Spleen (tissue), 11 donors: ENCODE measurements at regions not wholly inside any gene's neighbourhood (a gene's known extent, or its start where the extent isn't known, plus 50 kb on each side); places are given as distances from the start of the nearest gene placed in this dataset.
"Not testable (repeated sequence)": the region's sequence is repeated elsewhere in the genome, so short reads cannot be mapped to it uniquely, and the experiment has no call there.

Experiments
- DNase-seq: peaks from one replicate; pipeline ENCODE4 v3.0.0-alpha.2; 2020
- H3K27ac ChIP-seq, 8 donors: fragments of 200-600 bp; sonication (generic) in 7 of 8; 1 replicate in 4 of 8; 2 replicates in 4 of 8; pipeline versions ENCODE4 v1.5.0 to v1.8.0; 2016 to 2021; ENCODE audit warnings: inconsistent platforms in 4 of 8, mild to moderate bottlenecking in 4 of 8, moderate library complexity in 1 of 8
- H3K27me3 ChIP-seq, 7 donors: fragments of 200-600 bp; sonication (generic) in 6 of 7; replicated peaks in 1 of 7; 1 replicate in 4 of 7; 2 replicates in 3 of 7; pipeline versions ENCODE4 v1.5.0 to v1.8.0; 2016 to 2021; ENCODE audit warnings: inconsistent platforms in 3 of 7, mild to moderate bottlenecking in 1 of 7
- H3K36me3 ChIP-seq, 6 donors: fragments of 200-600 bp; sonication (generic) in 5 of 6; 1 replicate in 4 of 6; 2 replicates in 2 of 6; pipeline versions ENCODE4 v1.5.0 to v1.8.0; 2016 to 2021; ENCODE audit warnings: inconsistent platforms in 2 of 6
- H3K4me1 ChIP-seq, 6 donors: fragments of 200-600 bp; sonication (generic) in 5 of 6; 1 replicate in 3 of 6; 2 replicates in 3 of 6; pipeline versions ENCODE4 v1.5.0 to v1.8.0; 2016 to 2021; ENCODE audit warnings: inconsistent platforms in 3 of 6
- H3K4me3 ChIP-seq, 8 donors: fragments of 200-600 bp; sonication (generic) in 7 of 8; 1 replicate in 4 of 8; 2 replicates in 4 of 8; pipeline versions ENCODE4 v1.5.0 to v1.8.0; 2016 to 2021; ENCODE audit warnings: inconsistent platforms in 4 of 8, mild to moderate bottlenecking in 4 of 8, moderate library complexity in 2 of 8
- H3K9me3 ChIP-seq, 8 donors: fragments of 200-600 bp; sonication (generic) in 7 of 8; 1 replicate in 4 of 8; 2 replicates in 4 of 8; pipeline versions ENCODE4 v1.5.0 to v1.8.0; 2016 to 2021; ENCODE audit warnings: inconsistent platforms in 4 of 8
- CTCF ChIP-seq, 11 experiments: fragments of 200-600 bp in 7 of 11; fragments of 450-650 bp in 4 of 11; sonication (generic) in 4 of 11; IDR thresholded peaks in 8 of 11; conservative IDR thresholded peaks in 3 of 11; 1 replicate in 7 of 11; 2 replicates in 4 of 11; pipeline versions ENCODE4 v1.4.0 to v1.8.0; 2016 to 2021; ENCODE audit warnings: antibody characterized with exemption in 11 of 11, inconsistent platforms in 4 of 11, mild to moderate bottlenecking in 1 of 11
- POLR2A ChIP-seq, 3 donors: fragments of 450-650 bp; IDR thresholded peaks; one replicate each; pipeline ENCODE4 v1.5.1; 2017; ENCODE audit warnings: antibody characterized with exemption in 3 of 3, mild to moderate bottlenecking in 1 of 3
- POLR2AphosphoS5 ChIP-seq, 3 donors: sonication (generic); formaldehyde crosslinking; IDR thresholded peaks; one replicate each; pipeline ENCODE4 v1.5.1; 2017; ENCODE audit warnings: antibody characterized with exemption in 3 of 3
- WGBS, 5 donors: extraction: QIAGEN DNeasy Blood & Tissue Kit in 3 of 5; methylation state at CpG; one replicate each; pipeline versions ENCODE4 v1.1.5 to v1.1.7; 2013 to 2018; 5-methylcytosine and 5-hydroxymethylcytosine counted together
- intact Hi-C: fragments of 100-400 bp; cut with DNase I; formaldehyde crosslinking; loops from one replicate; pipeline ENCODE4 v1.15.0; 2023; ENCODE audit warnings: low total_unique reads
- donor health status: healthy with polysubstance abuse.
- donor health status: DM: no; HTN: no; CAD: no; lungs with moderate emphysema.
- donor health status: DM: no; HTN: no; CAD: no.
- donor health status: Bipolar disorder and iron deficiency.
- donor health status: healthy.
- donor health status: DM: no; HTN: no; CAD: no.
- donor health status: DM: yes; HTN: yes; CAD: no.

- Histone ChIP-seq H3K9me3 (peaks cover 0 to 6% (median 0%) of the 10 kb centered on the region in 8 donors), H3K36me3 (no peaks in the 10 kb centered on the region), H3K27ac (no peak overlapping the region), H3K4me3 (no peak overlapping the region), H3K4me1 (peaks cover 0 to 5% (median 0%) of the 10 kb centered on the region in 6 donors), H3K27me3 (no peaks in the 10 kb centered on the region)
- no peak for DNase-seq
- WGBS, 5 donors: 2 to 22% (median 8%) methylated on average over 3 of the region's 3 CpGs
- intact Hi-C loops: no loop called here
- TF ChIP-seq POLR2A (IDR thresholded peaks at IDR 0.05) (no peak), CTCF (IDR thresholded peaks at IDR 0.05 in 8 of 11, conservative IDR thresholded peaks at IDR 0.05 in 3 of 11) (no peak), POLR2AphosphoS5 (IDR thresholded peaks at IDR 0.05) (no peak)
Observed at GRCh38 chr10:26367771-26368170, 70.4 kb upstream of the APBB1IP start.

DNA sequence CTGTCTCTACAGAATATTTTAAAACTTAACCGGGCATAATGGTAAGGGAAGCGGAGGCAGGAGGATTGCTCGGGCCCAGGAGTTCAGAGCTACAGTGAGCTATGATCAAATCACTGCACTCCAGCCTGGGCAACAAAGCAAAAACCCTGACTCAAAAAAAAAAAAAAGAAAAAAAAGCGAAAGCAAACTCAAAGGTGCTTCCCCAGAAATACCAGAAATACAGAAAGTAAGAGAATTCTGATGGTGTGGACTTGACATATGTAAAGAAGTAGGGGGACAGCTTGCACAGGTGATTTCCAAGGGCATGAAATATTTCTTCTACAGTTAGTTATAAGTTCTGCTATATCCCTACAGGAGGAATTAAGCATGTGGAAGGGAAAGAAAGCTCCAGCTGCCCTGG is 69.7 kb upstream of the APBB1IP start:
- no peak for DNase-seq
- Histone ChIP-seq H3K27me3 (no peaks in the 10 kb centered on the region), H3K36me3 (no peaks in the 10 kb centered on the region), H3K27ac (no peak overlapping the region), H3K9me3 (peaks cover 0 to 6% (median 0%) of the 10 kb centered on the region in 8 donors), H3K4me1 (peaks cover 0 to 12% (median 3%) of the 10 kb centered on the region in 6 donors), H3K4me3 (no peak overlapping the region)
- TF ChIP-seq POLR2AphosphoS5 (IDR thresholded peaks at IDR 0.05) (no peak), CTCF (IDR thresholded peaks at IDR 0.05 in 8 of 11, conservative IDR thresholded peaks at IDR 0.05 in 3 of 11) (no peak)
- intact Hi-C loops: no loop called here
- 48 to 72% (median 58%) methylated on average over 4 of the region's 4 CpGs for WGBS, 5 donors

- TF ChIP-seq CTCF (IDR thresholded peaks at IDR 0.05 in 8 of 11, conservative IDR thresholded peaks at IDR 0.05 in 3 of 11) (no peak), POLR2A (IDR thresholded peaks at IDR 0.05) (no peak), POLR2AphosphoS5 (IDR thresholded peaks at IDR 0.05) (no peak)
- Histone ChIP-seq H3K27ac (peak overlapping the region in 1 of 8 donors; percentile 1), H3K4me1 (peaks cover 0 to 14% (median 4%) of the 10 kb centered on the region in 6 donors), H3K36me3 (no peaks in the 10 kb centered on the region), H3K27me3 (no peaks in the 10 kb centered on the region), H3K4me3 (no peak overlapping the region), H3K9me3 (peaks cover 0 to under 1% (median 0%) of the 10 kb centered on the region in 8 donors)
- intact Hi-C loops: no loop called here
- no peak for DNase-seq
- WGBS, 5 donors: 41 to 49% (median 45%) methylated on average over 4 of the region's 4 CpGs
Observed at GRCh38 chr10:26372513-26373354, 65.4 kb upstream of the APBB1IP start.

- Histone ChIP-seq H3K9me3 (no peaks in the 10 kb centered on the region), H3K27me3 (no peaks in the 10 kb centered on the region), H3K4me1 (peaks cover 0 to 14% (median 2%) of the 10 kb centered on the region in 6 donors), H3K27ac (no peak overlapping the region), H3K36me3 (no peaks in the 10 kb centered on the region), H3K4me3 (no peak overlapping the region)
- intact Hi-C loops: no loop called here
- DNase-seq: no peak
- whole genome bisulfite sequencing, 5 donors: 51 to 75% (median 61%) methylated on average over 4 of the region's 4 CpGs
- TF ChIP-seq POLR2AphosphoS5 (IDR thresholded peaks at IDR 0.05): no peak
Observed at GRCh38 chr10:26374426-26374825, 63.7 kb upstream of the APBB1IP start.

DNA sequence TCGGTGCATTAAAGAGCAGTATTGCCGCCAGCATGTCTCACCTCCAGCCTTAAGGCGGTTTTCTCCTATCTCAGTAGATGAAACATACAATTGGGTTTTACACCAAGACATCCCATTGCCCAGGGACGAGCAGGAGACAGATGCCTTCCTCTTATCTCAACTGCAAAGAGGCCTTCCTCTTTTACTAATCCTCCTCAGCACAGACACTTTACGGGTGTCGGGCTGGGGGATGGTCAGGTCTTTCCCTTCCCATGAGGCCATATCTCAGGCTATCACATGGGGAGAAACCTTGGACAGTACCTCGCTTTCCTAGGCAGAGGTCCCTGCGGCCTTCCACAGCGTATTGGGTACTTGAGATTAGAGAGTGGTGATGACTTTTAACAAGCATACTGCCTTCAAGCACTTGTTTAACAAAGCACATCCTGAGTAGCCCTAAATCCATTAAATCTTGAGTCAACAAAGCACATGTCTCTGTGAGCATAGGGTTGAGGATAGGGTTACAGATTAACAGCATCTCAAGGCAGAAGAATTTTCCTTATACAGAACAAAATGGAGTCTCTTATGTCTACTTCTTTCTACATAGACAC is 60.8 kb upstream of the APBB1IP start:
- WGBS, 5 donors: 47 to 83% (median 65%) methylated on average over 9 of the region's 9 CpGs
- DNase-seq, H3K9me3 ChIP-seq, H3K27me3 ChIP-seq, intact Hi-C loops, H3K4me3 ChIP-seq, H3K36me3 ChIP-seq, H3K27ac ChIP-seq: not testable (repeated sequence)
- H3K4me1 ChIP-seq: peaks cover 0 to 14% (median 2%) of the 10 kb centered on the region in 6 donors
